MM.1S (cell line): ENCODE measurements at regions not wholly inside any gene's neighbourhood (a gene's known extent, or its start where the extent isn't known, plus 50 kb on each side); places are given as distances from the start of the nearest gene placed in this dataset.

Experiments used
- EZH2phosphoT487 ChIP-seq: fragments of 300-600 bp; sonication (generic); IDR thresholded peaks from 2 replicates; pipeline ENCODE4 v1.6.1; 2018; ENCODE audit warnings: antibody characterized with exemption, low read length
- TF ChIP-seq, protein P1 (sequence below): fragments of 300-600 bp; sonication (generic); IDR thresholded peaks from 2 replicates; pipeline ENCODE4 v1.5.1; 2016; ENCODE audit warnings: antibody characterized with exemption, low read length, mixed read lengths

DNA sequence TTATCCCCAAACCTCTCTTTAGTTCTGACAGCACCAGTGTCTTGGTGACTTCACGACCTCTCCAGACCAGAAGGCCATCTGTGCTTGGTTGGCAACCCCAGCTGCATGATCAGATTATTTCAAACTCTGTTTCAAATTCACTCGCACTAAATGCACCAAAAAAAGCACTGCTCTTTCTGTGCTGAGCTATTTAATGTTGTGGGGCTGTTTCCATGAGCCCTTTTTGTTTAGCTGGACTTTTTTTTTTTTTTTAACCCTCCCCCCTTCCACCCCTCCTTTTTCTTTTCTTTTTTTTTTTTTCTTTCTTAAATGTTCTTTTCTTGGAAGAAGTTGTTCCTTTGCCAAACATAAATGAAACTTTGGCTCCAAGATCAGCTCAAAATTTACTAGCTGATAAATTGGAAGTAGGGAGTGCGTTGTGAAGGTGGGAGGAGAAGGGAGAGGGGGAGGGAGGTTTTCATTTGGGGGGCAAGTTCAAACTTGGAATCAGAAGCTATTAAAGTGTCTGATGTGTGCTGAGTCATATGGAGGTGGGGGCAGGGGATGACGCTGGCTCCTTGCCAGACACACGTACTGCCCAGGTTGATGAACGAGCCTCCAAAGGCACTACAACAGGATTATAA, 543.0 kb upstream of the TNP1 start:
- TF ChIP-seq, protein P1, sequence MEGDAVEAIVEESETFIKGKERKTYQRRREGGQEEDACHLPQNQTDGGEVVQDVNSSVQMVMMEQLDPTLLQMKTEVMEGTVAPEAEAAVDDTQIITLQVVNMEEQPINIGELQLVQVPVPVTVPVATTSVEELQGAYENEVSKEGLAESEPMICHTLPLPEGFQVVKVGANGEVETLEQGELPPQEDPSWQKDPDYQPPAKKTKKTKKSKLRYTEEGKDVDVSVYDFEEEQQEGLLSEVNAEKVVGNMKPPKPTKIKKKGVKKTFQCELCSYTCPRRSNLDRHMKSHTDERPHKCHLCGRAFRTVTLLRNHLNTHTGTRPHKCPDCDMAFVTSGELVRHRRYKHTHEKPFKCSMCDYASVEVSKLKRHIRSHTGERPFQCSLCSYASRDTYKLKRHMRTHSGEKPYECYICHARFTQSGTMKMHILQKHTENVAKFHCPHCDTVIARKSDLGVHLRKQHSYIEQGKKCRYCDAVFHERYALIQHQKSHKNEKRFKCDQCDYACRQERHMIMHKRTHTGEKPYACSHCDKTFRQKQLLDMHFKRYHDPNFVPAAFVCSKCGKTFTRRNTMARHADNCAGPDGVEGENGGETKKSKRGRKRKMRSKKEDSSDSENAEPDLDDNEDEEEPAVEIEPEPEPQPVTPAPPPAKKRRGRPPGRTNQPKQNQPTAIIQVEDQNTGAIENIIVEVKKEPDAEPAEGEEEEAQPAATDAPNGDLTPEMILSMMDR: no peak
- TF ChIP-seq EZH2phosphoT487: no peak
